MM.1S (cell line): ENCODE measurements at regions not wholly inside any gene's neighbourhood (a gene's known extent, or its start where the extent isn't known, plus 50 kb on each side); places are given as distances from the start of the nearest gene placed in this dataset.

Source experiments
- DNase-seq: peaks from one replicate; pipeline ENCODE4 v3.0.0-alpha.2; 2015
- H2AFZ ChIP-seq: fragments of 300-600 bp; sonication (generic); 2 replicates; pipeline ENCODE4 v1.6.0; 2016; ENCODE audit warnings: antibody characterized with exemption, low read length
- H3F3A ChIP-seq: fragments of 300-600 bp; sonication (generic); 2 replicates; pipeline ENCODE4 v1.6.1; 2016; ENCODE audit warnings: mild to moderate bottlenecking, antibody characterized with exemption, low read length, moderate library complexity, mixed read lengths; ENCODE audit not compliant: insufficient read depth
- H3K27ac ChIP-seq: fragments of 300-600 bp; sonication (generic); 2 replicates; pipeline ENCODE4 v1.5.1; 2016; ENCODE audit warnings: mild to moderate bottlenecking, low read length
- H3K27me3 ChIP-seq: fragments of 300-600 bp; sonication (generic); replicated peaks from 2 replicates; pipeline ENCODE4 v1.6.0; 2016; ENCODE audit warnings: low read length; ENCODE audit not compliant: insufficient read depth
- H3K36me3 ChIP-seq: fragments of 300-600 bp; sonication (generic); replicated peaks from 2 replicates; pipeline ENCODE4 v1.6.1; 2016; ENCODE audit warnings: mild to moderate bottlenecking, low read length, mixed read lengths; ENCODE audit not compliant: insufficient read depth
- H3K4me1 ChIP-seq: fragments of 300-600 bp; sonication (generic); 2 replicates; pipeline ENCODE4 v1.6.1; 2016; ENCODE audit warnings: low read length, mixed read lengths
- H3K4me2 ChIP-seq: fragments of 300-600 bp; sonication (generic); 2 replicates; pipeline ENCODE4 v1.6.0; 2016; ENCODE audit warnings: low read depth, low read length
- H3K4me3 ChIP-seq: fragments of 300-600 bp; sonication (generic); 2 replicates; pipeline ENCODE4 v1.5.1; 2016; ENCODE audit warnings: low read length, mixed read lengths
- H3K79me2 ChIP-seq: fragments of 300-600 bp; sonication (generic); 2 replicates; pipeline ENCODE4 v1.6.1; 2016; ENCODE audit warnings: mixed run types, low read length, mixed read lengths
- H3K9ac ChIP-seq: fragments of 300-600 bp; sonication (generic); 2 replicates; pipeline ENCODE4 v1.6.1; 2016; ENCODE audit warnings: low read length, mixed read lengths
- H3K9me2 ChIP-seq: fragments of 300-600 bp; sonication (generic); replicated peaks from 2 replicates; pipeline ENCODE4 v1.6.1; 2016; ENCODE audit warnings: mild to moderate bottlenecking, low read length, mixed read lengths; ENCODE audit not compliant: insufficient read depth
- H3K9me3 ChIP-seq: fragments of 300-600 bp; sonication (generic); replicated peaks from 2 replicates; pipeline ENCODE4 v1.6.1; 2016; ENCODE audit warnings: mild to moderate bottlenecking, low read length, mixed read lengths; ENCODE audit not compliant: insufficient read depth
- H4K20me1 ChIP-seq: fragments of 300-600 bp; sonication (generic); 2 replicates; pipeline ENCODE4 v1.6.1; 2016; ENCODE audit warnings: mild to moderate bottlenecking, low read length, moderate library complexity, mixed read lengths; ENCODE audit not compliant: insufficient read depth
- EZH2 ChIP-seq: fragments of 300-600 bp; sonication (generic); optimal IDR thresholded peaks from 2 replicates; pipeline ENCODE3; 2017; ENCODE audit warnings: low read depth, mild to moderate bottlenecking, antibody characterized with exemption, low read length, mixed read lengths
- EZH2phosphoT487 ChIP-seq: fragments of 300-600 bp; sonication (generic); IDR thresholded peaks from 2 replicates; pipeline ENCODE4 v1.6.1; 2018; ENCODE audit warnings: antibody characterized with exemption, low read length
- TF ChIP-seq, protein P1 (sequence below): fragments of 300-600 bp; sonication (generic); IDR thresholded peaks from 2 replicates; pipeline ENCODE4 v1.5.1; 2016; ENCODE audit warnings: antibody characterized with exemption, low read length, mixed read lengths

DNA sequence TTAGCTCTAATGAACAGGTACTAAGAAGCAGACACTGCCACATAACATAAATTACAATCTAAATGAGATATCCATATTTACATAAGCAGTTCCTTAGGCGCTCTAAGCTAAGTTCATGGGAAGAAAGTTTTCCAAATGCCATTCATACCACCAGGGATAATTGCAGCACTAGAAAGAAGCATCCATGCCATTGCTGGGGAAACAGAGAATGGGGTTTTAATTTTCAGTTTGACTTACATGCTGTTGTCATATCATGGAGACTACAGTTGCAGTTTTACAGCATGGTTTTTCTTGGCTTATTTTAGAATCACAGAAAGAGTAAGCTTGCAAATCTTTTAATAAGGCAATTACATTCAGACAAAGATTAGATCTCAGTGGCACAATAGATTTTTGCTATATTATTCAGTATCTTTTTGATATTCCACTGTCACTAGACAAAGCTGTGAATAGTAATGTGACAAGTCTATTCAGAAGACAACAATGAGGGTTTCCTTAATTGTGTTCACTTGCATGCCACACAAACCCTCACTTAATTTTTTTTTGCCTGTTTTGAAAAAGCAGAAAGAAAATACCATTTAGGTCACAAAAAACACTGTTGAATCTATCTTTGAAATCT, 108.4 kb upstream of the ELAVL2 start:
- H4K20me1 ChIP-seq, result no peaks in the 10 kb centered on the region
- no peaks in the 10 kb centered on the region for H3K79me2 ChIP-seq
- no peak overlapping the region for H3K27ac ChIP-seq
- no peaks in the 10 kb centered on the region for H3K9me3 ChIP-seq
- H3K9ac ChIP-seq, result no peak overlapping the region
- no peak overlapping the region for H3K4me3 ChIP-seq
- H3K4me1 ChIP-seq, result no peaks in the 10 kb centered on the region
- TF ChIP-seq EZH2 (no peak), EZH2phosphoT487 (no peak)
- TF ChIP-seq, protein P1, sequence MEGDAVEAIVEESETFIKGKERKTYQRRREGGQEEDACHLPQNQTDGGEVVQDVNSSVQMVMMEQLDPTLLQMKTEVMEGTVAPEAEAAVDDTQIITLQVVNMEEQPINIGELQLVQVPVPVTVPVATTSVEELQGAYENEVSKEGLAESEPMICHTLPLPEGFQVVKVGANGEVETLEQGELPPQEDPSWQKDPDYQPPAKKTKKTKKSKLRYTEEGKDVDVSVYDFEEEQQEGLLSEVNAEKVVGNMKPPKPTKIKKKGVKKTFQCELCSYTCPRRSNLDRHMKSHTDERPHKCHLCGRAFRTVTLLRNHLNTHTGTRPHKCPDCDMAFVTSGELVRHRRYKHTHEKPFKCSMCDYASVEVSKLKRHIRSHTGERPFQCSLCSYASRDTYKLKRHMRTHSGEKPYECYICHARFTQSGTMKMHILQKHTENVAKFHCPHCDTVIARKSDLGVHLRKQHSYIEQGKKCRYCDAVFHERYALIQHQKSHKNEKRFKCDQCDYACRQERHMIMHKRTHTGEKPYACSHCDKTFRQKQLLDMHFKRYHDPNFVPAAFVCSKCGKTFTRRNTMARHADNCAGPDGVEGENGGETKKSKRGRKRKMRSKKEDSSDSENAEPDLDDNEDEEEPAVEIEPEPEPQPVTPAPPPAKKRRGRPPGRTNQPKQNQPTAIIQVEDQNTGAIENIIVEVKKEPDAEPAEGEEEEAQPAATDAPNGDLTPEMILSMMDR, result no peak
- H3K36me3 ChIP-seq, result no peaks in the 10 kb centered on the region
- DNase-seq, result no peak
- no peaks in the 10 kb centered on the region for H3F3A ChIP-seq
- H3K4me2 ChIP-seq, result no peak overlapping the region
- no peak overlapping the region for H2AFZ ChIP-seq
- H3K27me3 ChIP-seq, result no peaks in the 10 kb centered on the region
- no peaks in the 10 kb centered on the region for H3K9me2 ChIP-seq

DNA sequence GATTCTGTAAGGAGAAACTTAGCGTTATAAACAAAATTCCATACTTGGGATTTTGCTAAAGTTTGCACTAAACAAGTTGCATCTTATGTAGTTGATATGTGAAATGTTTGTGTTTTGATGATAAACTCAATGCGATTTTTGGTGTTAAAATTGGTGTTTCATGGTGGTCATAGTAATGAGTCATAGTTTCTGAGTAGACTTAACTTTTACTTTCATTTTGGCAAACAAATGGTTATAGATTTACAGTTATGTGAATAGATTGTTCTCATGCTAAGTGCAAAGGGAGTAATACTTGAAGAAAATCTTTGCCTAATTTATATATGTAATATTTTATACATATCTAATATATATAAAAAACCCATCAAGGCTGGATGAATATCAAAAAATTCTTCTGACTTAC, 107.3 kb upstream of the ELAVL2 start:
- no peak overlapping the region for H2AFZ ChIP-seq
- no peaks in the 10 kb centered on the region for H3K27me3 ChIP-seq
- no peaks in the 10 kb centered on the region for H4K20me1 ChIP-seq
- H3K79me2 ChIP-seq, result no peaks in the 10 kb centered on the region
- no peaks in the 10 kb centered on the region for H3K9me2 ChIP-seq
- no peak overlapping the region for H3K9ac ChIP-seq
- no peak overlapping the region for H3K27ac ChIP-seq
- no peaks in the 10 kb centered on the region for H3F3A ChIP-seq
- H3K36me3 ChIP-seq, result no peaks in the 10 kb centered on the region
- no peaks in the 10 kb centered on the region for H3K9me3 ChIP-seq
- TF ChIP-seq EZH2 (no peak), EZH2phosphoT487 (no peak)
- TF ChIP-seq, protein P1, result no peak
- H3K4me1 ChIP-seq, result no peaks in the 10 kb centered on the region
- H3K4me3 ChIP-seq, result no peak overlapping the region
- no peak overlapping the region for H3K4me2 ChIP-seq
- DNase-seq, result no peak

DNA sequence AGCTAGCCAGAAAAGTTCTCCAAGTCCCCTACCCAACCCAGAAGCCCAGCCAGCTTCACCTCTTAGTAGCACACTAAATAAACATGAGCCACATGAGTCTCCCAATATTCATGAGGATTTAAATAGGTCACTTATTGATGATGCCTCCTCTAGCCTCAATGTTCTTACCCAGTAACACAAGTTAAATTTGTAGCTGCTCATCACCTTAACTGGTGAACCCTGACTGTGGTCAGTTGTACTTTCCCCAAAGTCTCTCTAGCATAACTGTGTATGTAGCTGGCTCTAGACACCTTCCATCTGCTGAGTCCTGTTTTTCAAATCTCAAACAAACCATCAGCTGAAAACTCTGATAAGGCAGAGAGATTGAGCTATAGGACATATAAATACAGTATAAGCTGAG, 100.3 kb upstream of the ELAVL2 start:
- no peaks in the 10 kb centered on the region for H3K36me3 ChIP-seq
- H3K27me3 ChIP-seq, result no peaks in the 10 kb centered on the region
- no peaks in the 10 kb centered on the region for H3K79me2 ChIP-seq
- H3K9me2 ChIP-seq, result no peaks in the 10 kb centered on the region
- H3K9ac ChIP-seq, result no peak overlapping the region
- H3K4me1 ChIP-seq, result no peaks in the 10 kb centered on the region
- no peak overlapping the region for H2AFZ ChIP-seq
- no peaks in the 10 kb centered on the region for H3K9me3 ChIP-seq
- H4K20me1 ChIP-seq, result no peaks in the 10 kb centered on the region
- TF ChIP-seq EZH2phosphoT487, result no peak
- TF ChIP-seq, protein P1, result no peak
- no peak for TF ChIP-seq EZH2
- no peak overlapping the region for H3K27ac ChIP-seq
- H3F3A ChIP-seq, result no peaks in the 10 kb centered on the region
- DNase-seq, result no peak
- no peak overlapping the region for H3K4me2 ChIP-seq
- no peak overlapping the region for H3K4me3 ChIP-seq
